Dedifferentiated amniotic fluid mesenchymal stem cell (primary cell): ENCODE measurements at regions not wholly inside any gene's neighbourhood (a gene's known extent, or its start where the extent isn't known, plus 50 kb on each side); places are given as distances from the start of the nearest gene placed in this dataset.
"Not testable (repeated sequence)": the region's sequence is repeated elsewhere in the genome, so short reads cannot be mapped to it uniquely, and the experiment has no call there.

Source experiments
- DNase-seq: peaks from one replicate; pipeline ENCODE4 v3.0.0-alpha.2; 2016; ENCODE audit errors: extremely low spot score

GRCh38 chr4:164591666-164592065, 162.3 kb upstream of the SMIM31 start:
- DNase-seq, result no peak

- DNase-seq, result no peak
These were observed 158.2 kb upstream of the SMIM31 start for GRCh38 chr4:164595751-164596150.

GRCh38 chr4:164596318-164596878, 157.5 kb upstream of the SMIM31 start:
- no peak for DNase-seq

GRCh38 chr4:164596927-164597326, 157.0 kb upstream of the SMIM31 start:
- no peak for DNase-seq

GRCh38 chr4:164601653-164602052, 152.3 kb upstream of the SMIM31 start:
- DNase-seq, result no peak

GRCh38 chr4:164605791-164606190, 148.1 kb upstream of the SMIM31 start:
- DNase-seq, result not testable (repeated sequence)

GRCh38 chr4:164606478-164606877, 147.5 kb upstream of the SMIM31 start:
- no peak for DNase-seq

- DNase-seq, result no peak
These were observed 140.7 kb upstream of the SMIM31 start for GRCh38 chr4:164613256-164613655.

- no peak for DNase-seq
These were observed 140.1 kb upstream of the SMIM31 start for GRCh38 chr4:164613792-164614191.

GRCh38 chr4:164614329-164614728, 139.6 kb upstream of the SMIM31 start:
- no peak for DNase-seq

GRCh38 chr4:164614999-164615398, 138.9 kb upstream of the SMIM31 start:
- no peak for DNase-seq

GRCh38 chr4:164615964-164616363, 138.0 kb upstream of the SMIM31 start:
- DNase-seq, result no peak

GRCh38 chr4:164616961-164617360, 137.0 kb upstream of the SMIM31 start:
- DNase-seq, result no peak

GRCh38 chr4:164617426-164617825, 136.5 kb upstream of the SMIM31 start:
- no peak for DNase-seq

GRCh38 chr4:164617911-164618310, 136.0 kb upstream of the SMIM31 start:
- DNase-seq, result no peak

- DNase-seq, result no peak
These were observed 131.9 kb upstream of the SMIM31 start for GRCh38 chr4:164621886-164622521.

GRCh38 chr4:164623099-164623498, 130.8 kb upstream of the SMIM31 start:
- no peak for DNase-seq

GRCh38 chr4:164639001-164639400, 114.9 kb upstream of the SMIM31 start:
- DNase-seq, result no peak

- peak; percentile 12 for DNase-seq
These were observed 105.6 kb upstream of the SMIM31 start for GRCh38 chr4:164648151-164648848.

GRCh38 chr4:164648849-164649212, 105.1 kb upstream of the SMIM31 start:
- DNase-seq, result no peak

- DNase-seq, result no peak
These were observed 94.2 kb upstream of the SMIM31 start for GRCh38 chr4:164659765-164660164.

- DNase-seq, result not testable (repeated sequence)
These were observed 77.8 kb upstream of the SMIM31 start for GRCh38 chr4:164676152-164676551.

- no peak for DNase-seq
These were observed 70.9 kb upstream of the SMIM31 start for GRCh38 chr4:164683040-164683439.
